NCI-H526 (cell line): ENCODE measurements at regions not wholly inside any gene's neighbourhood (a gene's known extent, or its start where the extent isn't known, plus 50 kb on each side); places are given as distances from the start of the nearest gene placed in this dataset.
"Not testable (repeated sequence)": the region's sequence is repeated elsewhere in the genome, so short reads cannot be mapped to it uniquely, and the experiment has no call there.

Source experiments
- DNase-seq, 2 experiments: peaks; one replicate each; lab custom pipeline; 2025; lab: John Stamatoyannopoulos, UW

DNA sequence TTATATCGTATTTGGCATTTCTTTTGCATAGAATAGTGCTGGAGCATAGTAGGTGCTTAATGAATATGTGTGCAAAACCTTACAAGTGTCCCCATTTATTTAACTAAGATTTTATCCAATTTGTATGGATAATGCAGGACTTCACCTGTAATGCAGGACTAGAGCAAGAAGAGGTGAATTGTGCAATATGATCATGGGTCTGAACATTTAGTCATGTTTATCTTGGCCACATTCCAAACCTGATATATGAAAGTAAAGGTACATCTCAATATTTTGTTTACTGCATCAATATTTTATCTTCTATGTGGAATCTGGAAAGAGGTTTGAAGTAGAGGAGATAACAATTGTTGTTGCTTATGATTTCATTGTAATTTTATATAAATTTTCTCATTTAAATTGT lies 1626.7 kb upstream of the B3GALT2 start:
- DNase-seq, result no peak

DNA sequence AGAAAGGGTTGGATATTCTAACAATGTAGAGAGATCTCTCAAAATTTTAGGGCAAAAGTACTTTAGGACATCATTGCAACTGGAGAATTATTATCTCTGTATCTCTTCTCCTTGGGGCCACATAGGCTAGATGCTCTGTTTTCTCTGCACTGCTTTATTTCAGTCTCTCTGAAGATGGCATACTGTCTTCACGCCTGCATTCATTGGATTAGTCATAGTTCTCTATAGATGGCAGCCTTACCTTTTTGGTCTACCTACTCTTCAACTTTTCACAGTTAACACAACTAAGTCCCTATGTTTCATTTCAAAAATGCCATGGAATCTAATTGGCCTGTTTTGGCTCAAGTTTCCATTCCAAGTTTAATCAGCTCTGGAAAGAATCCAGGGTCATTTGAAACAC lies 1623.3 kb upstream of the B3GALT2 start:
- DNase-seq, result no peak

GRCh38 chr1:194809215-194809614 lies 1622.8 kb upstream of the B3GALT2 start:
- DNase-seq, result no peak

- DNase-seq, result no peak
These were observed 1621.3 kb upstream of the B3GALT2 start for GRCh38 chr1:194807530-194808220.

DNA sequence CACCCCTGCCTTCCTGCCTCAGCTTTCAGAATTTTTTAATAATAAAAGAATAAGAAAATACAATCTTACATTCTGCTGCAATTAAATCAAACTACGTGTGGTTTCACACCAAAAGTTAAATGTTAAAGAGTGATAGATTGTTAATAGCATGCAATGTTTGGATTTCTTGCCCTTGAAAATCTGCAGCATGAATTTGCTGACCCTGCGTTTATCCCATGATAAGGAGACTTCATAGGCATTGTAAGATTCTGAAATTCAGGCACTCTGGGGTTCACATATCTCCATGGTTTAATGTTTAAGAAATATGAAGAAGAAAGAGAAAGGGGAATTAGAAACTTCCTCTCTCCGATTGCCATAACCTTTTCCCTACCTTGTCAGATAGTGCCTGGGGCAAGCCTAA lies 1616.2 kb upstream of the B3GALT2 start:
- DNase-seq, result no peak

DNA sequence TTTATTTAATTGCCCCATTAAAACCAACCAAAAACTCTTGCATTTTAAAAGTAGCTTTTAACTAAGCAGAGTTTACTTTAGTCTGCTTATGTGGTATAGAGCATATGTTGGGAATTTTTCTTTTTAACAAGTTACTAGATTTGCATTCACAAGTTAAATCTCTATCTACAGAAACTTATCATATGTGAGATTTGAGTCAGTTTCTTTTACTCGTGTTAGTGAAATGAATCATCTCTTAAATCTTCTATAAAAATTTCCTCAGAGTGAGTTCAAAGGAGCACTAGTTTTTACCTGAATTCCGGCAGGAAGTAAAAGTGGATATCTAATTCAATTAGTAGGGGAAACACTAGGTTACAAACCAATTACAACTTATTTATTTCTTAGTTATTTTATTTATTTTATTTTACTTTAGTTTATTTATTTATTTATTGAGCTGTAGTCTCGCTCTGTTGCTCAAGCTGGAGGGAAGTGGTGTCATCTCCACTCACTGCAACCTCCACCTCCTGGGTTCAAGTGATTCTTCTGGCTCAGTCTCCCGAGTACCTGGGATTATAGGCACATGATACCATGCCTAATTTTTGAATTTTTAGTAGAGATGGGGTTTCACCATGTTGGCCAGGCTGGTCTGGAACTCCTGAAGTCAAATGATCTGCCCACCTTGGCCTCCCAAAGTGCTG lies 1609.6 kb upstream of the B3GALT2 start:
- DNase-seq, result no peak

DNA sequence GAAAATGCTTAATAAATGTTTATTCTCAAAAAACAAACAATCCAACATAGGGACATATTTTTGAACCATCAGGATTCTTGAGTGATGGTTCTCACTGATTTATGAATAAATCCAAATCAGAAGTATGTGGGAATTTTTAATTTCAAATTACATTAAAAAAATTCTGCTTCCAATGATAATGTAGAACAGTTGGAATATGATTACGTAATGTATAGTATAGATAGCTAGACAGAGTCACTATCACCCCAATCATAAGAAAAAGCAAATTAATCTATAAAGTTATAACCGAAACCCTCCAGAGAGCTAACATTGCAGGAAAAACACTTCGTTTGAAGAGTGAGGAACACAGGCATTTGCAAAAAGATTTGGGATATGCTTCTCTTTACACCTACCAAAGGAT lies 1600.6 kb upstream of the B3GALT2 start:
- no peak for DNase-seq

GRCh38 chr1:194786027-194786426 lies 1599.6 kb upstream of the B3GALT2 start:
- DNase-seq, result no peak

DNA sequence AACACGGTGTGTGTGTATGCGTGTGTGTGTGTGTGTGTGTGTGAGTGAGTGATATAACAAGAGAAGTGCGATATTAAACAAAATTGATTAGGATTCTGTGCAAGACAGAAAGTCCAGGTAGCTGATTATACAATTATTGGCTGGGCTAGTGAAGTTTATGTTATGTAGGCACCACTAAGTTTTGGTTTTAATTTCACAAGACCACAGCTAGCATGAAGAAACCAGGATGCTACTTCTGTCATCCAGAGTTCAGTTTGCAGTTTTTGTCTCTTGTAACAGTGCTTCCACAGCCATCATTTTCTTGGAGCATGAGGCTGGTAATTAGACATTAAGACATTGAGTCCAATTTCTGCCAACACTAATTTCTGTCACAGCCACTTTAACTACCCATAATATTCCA lies 1590.2 kb upstream of the B3GALT2 start:
- no peak for DNase-seq

- DNase-seq, result no peak
These were observed 1588.1 kb upstream of the B3GALT2 start for GRCh38 chr1:194774535-194774934.

DNA sequence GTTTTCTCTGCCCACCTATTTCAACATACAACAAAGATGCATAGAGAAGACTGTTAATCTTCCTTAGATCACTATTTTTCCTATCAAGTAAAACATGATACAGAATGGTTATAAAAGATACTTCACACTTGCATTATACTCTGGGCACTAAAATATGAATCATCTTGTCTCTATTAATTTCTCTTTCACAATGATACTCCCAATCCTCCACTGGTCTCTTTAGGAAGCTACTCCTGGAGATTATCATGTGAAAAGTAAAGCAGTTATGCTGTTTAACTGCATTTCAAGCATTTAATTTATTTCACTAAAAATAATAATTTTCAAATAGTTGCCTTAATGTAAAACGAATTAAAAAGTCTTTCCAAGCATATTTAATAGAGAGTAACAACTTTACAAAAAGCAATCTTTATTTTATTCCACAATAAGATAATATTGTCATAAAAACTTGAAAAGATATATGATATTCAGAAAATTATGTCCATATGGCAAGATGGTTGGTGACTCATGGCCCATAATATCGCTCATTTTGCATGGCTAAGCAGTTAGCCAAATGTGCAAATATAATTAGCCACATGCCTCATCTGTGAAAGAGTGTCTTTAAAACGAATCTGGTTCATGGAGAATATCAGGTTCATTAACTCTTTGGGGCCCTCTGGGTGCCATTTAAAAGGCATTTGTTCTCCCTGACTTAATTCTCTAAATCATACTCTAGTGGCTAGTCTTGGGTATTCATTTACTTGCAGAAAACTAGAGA lies 1569.0 kb upstream of the B3GALT2 start:
- peak in 1 of 2 experiments; percentile 19 for DNase-seq

DNA sequence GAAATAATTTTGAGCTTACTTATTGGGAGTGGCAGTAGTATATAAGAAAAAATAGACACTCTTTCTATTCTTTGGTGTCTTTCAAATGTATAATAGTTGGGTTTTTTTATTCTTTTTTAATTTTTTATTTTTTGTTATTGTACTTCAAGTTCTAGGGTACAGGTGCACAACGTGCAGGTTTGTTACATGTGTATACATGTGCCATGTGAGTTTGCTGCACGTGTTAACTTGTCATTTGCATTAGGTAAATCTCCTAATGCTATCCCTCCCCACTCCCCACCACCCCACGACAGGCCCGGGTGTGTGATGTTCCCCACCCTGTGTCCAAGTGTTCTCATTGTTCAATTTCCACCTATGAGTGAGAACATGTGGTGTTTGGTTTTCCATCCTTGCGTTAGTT lies 1552.4 kb upstream of the B3GALT2 start:
- not testable (repeated sequence) for DNase-seq

GRCh38 chr1:194734970-194735369 lies 1548.6 kb upstream of the B3GALT2 start:
- DNase-seq, result no peak

GRCh38 chr1:194731025-194731424 lies 1544.6 kb upstream of the B3GALT2 start:
- DNase-seq, result no peak

DNA sequence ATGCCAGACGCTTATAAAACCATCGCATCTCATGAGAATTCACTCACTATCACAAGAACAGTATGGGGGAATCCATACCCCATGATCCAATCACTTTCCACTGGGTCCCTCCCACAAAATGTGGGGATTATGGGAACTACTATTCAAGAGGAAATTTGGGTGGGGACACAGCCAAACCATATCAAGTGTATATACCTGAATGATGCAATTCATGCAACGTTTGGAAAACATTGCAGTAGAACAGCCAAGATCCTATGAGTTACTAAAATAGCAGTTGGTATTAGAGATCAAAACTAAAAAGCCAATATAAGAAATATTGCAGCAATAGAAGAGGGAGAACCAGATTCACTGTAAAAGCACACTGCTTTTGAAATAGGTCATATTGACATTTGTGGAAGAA lies 1543.9 kb upstream of the B3GALT2 start:
- DNase-seq, result no peak

DNA sequence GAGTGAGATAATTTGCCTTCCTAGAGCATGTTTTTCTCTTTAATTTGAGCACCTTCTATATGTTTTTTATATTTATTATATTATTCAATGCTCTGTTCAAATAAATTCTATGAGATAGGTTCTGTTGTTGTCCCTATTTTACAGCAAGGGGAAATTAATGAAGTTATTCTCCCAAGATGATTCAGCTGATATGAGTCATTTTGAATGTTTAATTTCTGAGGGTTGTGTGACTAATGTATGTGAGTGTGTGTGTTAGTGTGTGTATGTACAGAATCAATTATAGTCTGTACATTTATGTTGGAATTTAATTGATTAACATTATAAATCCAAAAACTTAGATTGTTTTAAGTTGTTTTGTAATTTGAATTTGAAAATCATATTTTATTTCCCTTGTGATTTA lies 1536.7 kb upstream of the B3GALT2 start:
- DNase-seq, result no peak

- no peak for DNase-seq
These were observed 1531.5 kb upstream of the B3GALT2 start for GRCh38 chr1:194717941-194718340.

DNA sequence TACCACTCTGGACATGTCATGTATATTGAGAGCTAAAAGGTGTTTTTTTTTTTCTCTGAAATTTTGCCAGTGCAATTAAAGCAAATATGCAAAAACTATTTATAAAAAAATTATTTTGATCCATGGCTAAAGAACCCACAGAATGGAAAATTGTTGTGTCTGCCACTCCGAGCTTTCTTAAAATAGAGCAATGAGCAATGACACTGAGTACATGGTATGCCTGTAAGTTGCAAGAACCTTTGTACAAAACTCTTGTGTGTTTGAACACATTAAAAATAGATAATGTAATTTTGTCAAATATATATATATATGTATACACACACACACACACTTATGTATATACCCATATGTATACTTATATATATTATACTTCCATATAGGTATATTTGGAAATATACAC lies 1530.9 kb upstream of the B3GALT2 start:
- DNase-seq, result no peak

- DNase-seq, result no peak
These were observed 1524.3 kb upstream of the B3GALT2 start for GRCh38 chr1:194710671-194711070.

GRCh38 chr1:194709439-194709838 lies 1523.0 kb upstream of the B3GALT2 start:
- no peak for DNase-seq

DNA sequence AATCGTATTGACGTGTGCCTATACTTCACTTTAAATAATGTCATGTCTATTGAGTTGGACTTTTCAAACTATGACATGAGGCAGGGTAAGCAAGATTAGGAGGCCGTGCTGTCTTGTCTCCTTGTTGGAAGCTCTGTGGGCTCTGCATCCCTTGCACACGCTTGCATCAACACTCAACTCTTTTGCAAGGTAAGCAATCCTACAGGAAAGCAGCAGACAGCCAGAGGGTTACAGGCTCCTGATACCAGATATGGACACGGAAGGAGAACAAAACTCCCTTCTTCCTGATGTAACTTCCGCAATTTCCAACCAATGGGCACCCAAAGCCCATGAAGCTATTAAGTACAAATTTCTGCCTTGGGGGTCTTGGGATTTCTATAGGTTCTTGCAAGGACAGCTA lies 1520.7 kb upstream of the B3GALT2 start:
- DNase-seq, result no peak

DNA sequence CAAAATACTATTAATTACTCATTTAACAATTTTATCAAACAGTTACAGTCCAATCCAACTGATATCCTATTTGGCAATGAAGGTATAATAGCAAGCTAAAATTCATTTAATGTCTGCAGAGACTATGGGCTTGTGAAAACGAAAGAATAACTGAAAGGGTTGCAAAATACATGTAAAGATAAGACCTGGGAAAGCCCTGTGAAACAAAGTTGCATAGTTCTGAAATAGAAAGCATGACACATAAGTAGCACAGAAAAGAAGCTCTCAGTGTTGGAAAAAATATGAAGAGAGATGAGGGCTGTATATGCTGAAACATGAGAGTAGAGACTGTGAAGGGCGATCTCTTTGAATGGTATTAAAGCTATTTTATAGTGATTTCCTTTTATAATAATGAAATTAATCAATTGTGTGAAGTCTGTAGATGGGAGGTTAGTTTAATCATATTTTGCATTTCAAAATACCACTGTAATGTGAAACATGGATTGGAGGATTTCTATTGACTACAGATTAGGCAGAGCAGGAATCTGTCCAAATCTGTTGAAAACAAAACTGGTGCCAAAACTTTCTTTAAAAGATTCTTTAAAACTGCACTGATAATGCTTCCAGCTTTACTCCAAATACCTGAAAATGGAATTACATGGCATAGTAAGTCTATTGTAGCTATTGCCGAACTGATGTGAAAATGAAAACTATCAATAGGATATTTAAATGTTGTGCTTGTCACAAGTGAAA lies 1518.9 kb upstream of the B3GALT2 start:
- no peak for DNase-seq
